Adipocyte (in vitro differentiated cells): ENCODE measurements at regions not wholly inside any gene's neighbourhood (a gene's known extent, or its start where the extent isn't known, plus 50 kb on each side); places are given as distances from the start of the nearest gene placed in this dataset.

Experiments used
- DNase-seq: peaks from one replicate; pipeline ENCODE4 v3.0.0-alpha.2; 2015; ENCODE audit warnings: low read depth
- H3K27me3 ChIP-seq: replicated peaks from 2 replicates; pipeline ENCODE4 v1.7.0; 2013; ENCODE audit warnings: mild to moderate bottlenecking, low read length, moderate library complexity; ENCODE audit not compliant: control insufficient read depth, insufficient read depth
- H3K36me3 ChIP-seq: 2 replicates; pipeline ENCODE4 v1.7.0; 2013; ENCODE audit warnings: low read length, mild to moderate bottlenecking, moderate library complexity; ENCODE audit not compliant: control insufficient read depth, insufficient read depth, severe bottlenecking
- H3K4me1 ChIP-seq: 2 replicates; pipeline ENCODE4 v1.7.0; 2013; ENCODE audit warnings: mild to moderate bottlenecking, low read length, moderate library complexity; ENCODE audit not compliant: control insufficient read depth, insufficient read depth
- H3K4me3 ChIP-seq: 2 replicates; pipeline ENCODE4 v1.7.0; 2013; ENCODE audit warnings: mild to moderate bottlenecking, low read length, moderate library complexity
- H3K9ac ChIP-seq: 2 replicates; pipeline ENCODE4 v1.7.0; 2013; ENCODE audit warnings: mild to moderate bottlenecking, low read length, moderate library complexity
- H3K9me3 ChIP-seq: 2 replicates; pipeline ENCODE4 v1.7.0; 2013; ENCODE audit warnings: mild to moderate bottlenecking, low read length, moderate library complexity; ENCODE audit not compliant: control insufficient read depth

DNA sequence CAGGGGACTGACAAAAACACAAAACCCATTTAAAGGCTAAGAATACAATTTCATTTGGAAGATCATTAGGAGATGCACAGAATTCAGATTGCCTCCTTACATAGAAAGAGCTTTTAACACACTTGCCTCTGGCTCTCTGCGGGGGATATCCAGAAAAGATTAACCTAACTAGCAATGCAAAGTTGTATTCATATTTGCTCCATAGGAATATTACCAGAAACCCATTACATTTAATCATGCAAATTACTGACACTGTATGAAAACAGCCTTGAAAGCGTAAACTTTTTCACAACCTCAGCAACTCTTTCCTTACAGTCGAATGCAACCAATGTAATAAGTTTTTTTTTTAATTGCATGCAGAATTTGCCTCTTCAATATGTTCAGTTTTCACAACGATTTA is 1087.3 kb upstream of the PRKX start:
- no peaks in the 10 kb centered on the region for H3K4me1 ChIP-seq
- no peak overlapping the region for H3K9ac ChIP-seq
- H3K9me3 ChIP-seq, result no peaks in the 10 kb centered on the region
- no peaks in the 10 kb centered on the region for H3K27me3 ChIP-seq
- no peak overlapping the region for H3K4me3 ChIP-seq
- no peak for DNase-seq
- H3K36me3 ChIP-seq, result no peaks in the 10 kb centered on the region

DNA sequence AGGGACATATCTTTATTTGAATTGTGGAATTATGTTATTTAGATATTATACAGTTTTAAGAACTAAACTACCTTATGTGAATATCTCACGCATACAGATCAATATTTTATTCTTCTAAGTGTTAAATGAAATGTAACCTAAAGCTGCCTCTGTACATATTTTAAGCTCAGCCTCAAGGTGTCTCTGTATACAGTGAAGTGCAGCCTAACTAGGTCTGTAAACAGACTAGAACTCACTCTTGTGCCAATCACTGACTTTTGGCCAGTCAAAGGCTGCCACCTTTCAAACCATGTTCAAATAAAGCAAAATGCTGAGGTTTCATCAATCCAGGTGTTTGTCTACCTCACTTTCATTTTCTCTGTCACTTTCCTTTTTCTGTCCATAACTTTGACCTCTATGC is 1074.5 kb upstream of the PRKX start:
- no peak overlapping the region for H3K4me3 ChIP-seq
- no peaks in the 10 kb centered on the region for H3K36me3 ChIP-seq
- no peaks in the 10 kb centered on the region for H3K9me3 ChIP-seq
- no peaks in the 10 kb centered on the region for H3K4me1 ChIP-seq
- H3K27me3 ChIP-seq, result no peaks in the 10 kb centered on the region
- DNase-seq, result no peak
- no peak overlapping the region for H3K9ac ChIP-seq

DNA sequence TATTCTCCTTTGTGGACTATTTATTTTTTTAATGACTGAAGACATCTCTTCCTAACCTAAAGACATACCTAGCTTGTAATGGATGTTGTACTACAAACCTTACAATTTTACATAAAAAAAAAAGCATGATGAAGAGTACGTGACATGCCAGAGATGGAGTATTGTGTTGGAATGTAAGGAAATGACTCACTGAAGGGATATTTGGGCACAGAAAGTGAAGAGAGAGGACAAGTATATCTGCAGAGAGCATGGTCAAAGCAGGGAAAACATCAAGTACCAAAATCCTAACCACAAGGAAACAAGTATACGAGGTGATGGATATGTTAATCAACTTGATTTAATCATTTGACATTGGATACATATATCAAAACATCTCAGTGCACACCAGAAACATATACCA is 1051.4 kb upstream of the PRKX start:
- H3K9me3 ChIP-seq, result no peaks in the 10 kb centered on the region
- H3K27me3 ChIP-seq, result no peaks in the 10 kb centered on the region
- no peak for DNase-seq
- H3K4me1 ChIP-seq, result no peaks in the 10 kb centered on the region
- no peak overlapping the region for H3K4me3 ChIP-seq
- no peaks in the 10 kb centered on the region for H3K36me3 ChIP-seq
- H3K9ac ChIP-seq, result no peak overlapping the region

DNA sequence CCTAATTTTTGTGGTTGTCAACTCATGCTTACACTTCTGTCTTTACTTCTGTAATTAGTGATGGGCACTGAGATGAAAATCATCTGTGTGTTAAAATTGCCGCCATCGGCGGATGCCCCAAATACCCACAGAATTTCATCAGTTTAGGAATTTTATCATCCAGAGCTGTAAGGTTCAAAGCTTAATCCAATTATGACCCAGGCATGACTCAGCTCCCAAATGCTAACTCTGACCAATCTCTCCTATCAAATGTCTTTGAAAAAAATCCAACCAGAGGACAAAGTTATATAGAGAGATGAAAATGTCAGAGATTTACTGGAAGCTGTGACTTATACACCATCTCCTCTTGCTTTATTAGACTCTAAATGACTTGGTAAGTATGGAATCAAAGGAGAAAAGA is 1048.7 kb upstream of the PRKX start:
- Histone ChIP-seq H3K9me3 (no peaks in the 10 kb centered on the region), H3K27me3 (no peaks in the 10 kb centered on the region), H3K4me3 (no peak overlapping the region), H3K36me3 (no peaks in the 10 kb centered on the region), H3K4me1 (no peaks in the 10 kb centered on the region), H3K9ac (no peak overlapping the region)
- no peak for DNase-seq

DNA sequence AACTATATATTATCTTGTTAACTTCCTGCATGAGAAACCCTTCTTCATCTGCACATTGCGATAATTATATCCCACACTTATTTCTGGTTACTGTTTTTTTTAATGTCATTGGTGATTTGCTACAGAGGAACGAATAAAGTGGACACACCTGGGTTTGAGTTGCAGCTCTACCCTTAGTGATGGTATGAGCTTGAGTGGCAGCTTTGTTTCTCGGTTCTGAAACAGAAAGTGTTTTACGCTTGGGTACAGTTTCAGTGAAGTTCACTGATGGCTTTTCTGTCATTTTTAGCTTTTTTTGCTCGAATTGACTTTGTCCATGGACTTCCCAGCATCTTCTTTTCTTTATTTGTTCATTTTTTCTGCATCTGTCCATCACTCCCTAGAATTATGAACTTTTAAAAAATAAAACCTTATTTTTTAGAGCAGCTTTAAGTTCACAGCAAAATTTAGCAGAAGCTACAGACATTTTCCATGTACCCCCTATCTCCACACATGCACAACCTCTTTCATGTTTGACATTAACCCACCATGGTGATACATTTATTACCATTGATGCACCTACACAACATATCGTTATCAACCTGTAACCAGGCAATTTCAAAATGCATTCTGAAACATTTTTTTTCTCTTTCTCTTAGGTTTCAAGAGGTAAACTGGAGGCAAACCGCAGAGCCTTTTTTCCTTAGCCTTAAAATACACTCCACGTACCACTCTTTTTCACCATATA is 1041.6 kb upstream of the PRKX start:
- H3K36me3 ChIP-seq, result no peaks in the 10 kb centered on the region
- no peak overlapping the region for H3K9ac ChIP-seq
- H3K4me1 ChIP-seq, result no peaks in the 10 kb centered on the region
- H3K4me3 ChIP-seq, result no peak overlapping the region
- no peaks in the 10 kb centered on the region for H3K9me3 ChIP-seq
- no peak for DNase-seq
- no peaks in the 10 kb centered on the region for H3K27me3 ChIP-seq

DNA sequence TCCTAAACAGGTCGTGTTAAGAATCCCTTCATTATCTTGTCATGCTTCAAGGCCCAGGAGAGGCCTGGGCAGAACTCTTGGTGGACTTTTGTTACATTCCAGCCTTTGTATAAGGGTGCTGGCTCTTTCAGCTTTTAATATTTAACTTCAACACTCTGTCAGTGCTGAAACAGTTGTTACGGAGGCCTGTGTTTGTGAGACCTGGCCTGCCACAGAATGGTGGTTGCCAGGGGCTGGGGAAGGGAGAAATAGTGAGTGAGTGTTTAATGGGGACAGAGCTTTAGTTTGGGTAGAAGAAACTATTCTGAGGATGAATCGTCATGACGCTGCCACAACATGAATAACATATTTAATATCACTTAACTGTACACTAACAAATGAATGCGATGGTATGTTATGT is 1027.6 kb upstream of the PRKX start:
- no peaks in the 10 kb centered on the region for H3K9me3 ChIP-seq
- no peaks in the 10 kb centered on the region for H3K4me1 ChIP-seq
- DNase-seq, result no peak
- H3K9ac ChIP-seq, result no peak overlapping the region
- no peaks in the 10 kb centered on the region for H3K36me3 ChIP-seq
- H3K4me3 ChIP-seq, result no peak overlapping the region
- H3K27me3 ChIP-seq, result no peaks in the 10 kb centered on the region

DNA sequence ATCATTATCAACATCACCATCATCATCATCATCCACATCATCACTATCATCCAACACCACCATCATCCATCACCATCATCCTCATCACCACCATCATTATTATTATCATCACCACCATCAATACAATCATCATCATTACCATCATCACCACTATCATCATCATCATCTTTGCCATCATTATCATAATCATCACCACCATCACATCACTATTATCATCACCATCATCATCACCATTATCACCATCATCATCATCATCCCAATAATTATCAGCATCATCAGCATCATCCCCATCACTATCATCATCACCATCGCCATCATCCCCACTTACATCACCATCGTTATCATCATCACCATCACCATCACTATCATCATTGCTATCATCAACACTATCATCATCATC is 1021.9 kb upstream of the PRKX start:
- Histone ChIP-seq H3K9ac (no peak overlapping the region), H3K36me3 (no peaks in the 10 kb centered on the region), H3K4me1 (no peaks in the 10 kb centered on the region), H3K27me3 (no peaks in the 10 kb centered on the region), H3K4me3 (no peak overlapping the region), H3K9me3 (no peaks in the 10 kb centered on the region)
- no peak for DNase-seq

DNA sequence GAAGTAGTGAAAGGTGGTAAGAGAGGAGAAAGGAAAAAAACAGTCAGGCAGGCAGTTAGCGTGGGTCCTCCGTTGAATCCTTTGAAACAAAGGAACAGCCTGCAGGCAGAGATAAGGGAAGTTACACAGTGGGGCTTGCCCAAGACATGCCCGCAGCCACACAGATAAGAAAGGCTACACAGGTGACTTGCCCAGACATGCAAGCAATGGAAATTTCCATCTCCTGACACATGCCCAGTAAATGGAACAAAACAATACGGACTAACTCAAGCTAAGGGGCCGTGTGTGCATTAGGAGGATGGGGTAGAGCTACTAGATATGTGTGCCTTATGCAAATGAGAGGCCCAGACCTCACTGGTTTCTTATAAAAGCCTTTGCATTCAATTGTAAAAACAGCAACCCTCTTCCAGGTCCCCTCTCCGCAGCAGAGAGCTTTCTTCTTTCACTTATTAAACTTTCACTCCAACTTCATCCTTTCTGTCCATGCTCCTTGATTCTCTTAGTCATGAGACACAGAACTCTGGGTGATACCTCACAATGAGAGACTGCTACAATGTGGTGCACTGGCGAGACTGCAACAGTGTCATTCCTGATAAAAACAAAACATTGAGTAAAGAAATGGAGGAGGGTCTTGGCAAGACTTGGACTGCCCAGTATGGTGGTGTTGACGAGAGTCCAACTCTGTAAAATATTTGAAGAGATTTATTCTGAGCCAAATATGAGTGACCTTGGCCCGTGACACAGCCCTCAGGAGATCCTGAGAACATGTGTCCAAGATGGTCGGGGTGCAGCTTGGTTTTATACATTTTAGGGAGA is 997.4 kb upstream of the PRKX start:
- H3K36me3 ChIP-seq, result no peaks in the 10 kb centered on the region
- DNase-seq, result no peak
- H3K27me3 ChIP-seq, result no peaks in the 10 kb centered on the region
- H3K4me1 ChIP-seq, result no peaks in the 10 kb centered on the region
- no peak overlapping the region for H3K9ac ChIP-seq
- no peaks in the 10 kb centered on the region for H3K9me3 ChIP-seq
- H3K4me3 ChIP-seq, result no peak overlapping the region

DNA sequence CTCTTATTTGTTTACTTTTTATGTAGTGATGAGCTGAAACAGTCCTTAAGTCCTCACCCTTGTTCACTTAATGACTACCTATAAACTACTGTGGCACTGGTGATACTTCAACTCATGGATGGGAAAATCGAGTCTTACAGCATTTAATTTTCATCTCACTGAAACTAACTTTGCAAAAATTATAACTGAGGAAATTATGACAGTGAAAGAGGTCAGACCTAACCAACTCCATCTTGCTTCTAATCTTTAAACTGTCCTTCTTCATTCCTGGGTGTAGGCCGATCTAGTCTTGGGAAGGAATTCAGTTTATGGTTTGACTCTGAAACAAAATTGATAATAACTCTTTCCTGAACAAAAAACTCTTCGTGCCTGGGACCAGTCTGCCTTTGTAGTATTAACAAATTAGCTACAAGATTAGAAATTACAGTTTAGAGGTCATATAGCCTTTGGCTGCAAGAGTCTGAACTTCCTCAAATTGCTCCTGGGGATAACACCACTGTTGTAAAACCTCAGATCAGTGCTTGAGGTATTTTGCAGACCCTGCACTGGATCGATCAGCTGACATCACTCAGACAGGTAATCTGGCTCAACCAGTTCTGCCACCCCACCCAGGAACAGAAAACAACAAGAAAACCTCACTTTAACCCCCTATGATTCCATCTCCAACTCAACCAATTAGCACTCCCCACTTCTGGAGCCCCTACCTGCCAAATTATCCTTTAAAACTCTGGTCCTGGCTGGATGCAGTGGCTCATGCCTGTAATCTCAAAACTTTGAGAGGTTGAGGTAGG is 995.7 kb upstream of the PRKX start:
- DNase-seq, result no peak
- Histone ChIP-seq H3K4me3 (no peak overlapping the region), H3K4me1 (no peaks in the 10 kb centered on the region), H3K36me3 (no peaks in the 10 kb centered on the region), H3K9me3 (no peaks in the 10 kb centered on the region), H3K27me3 (no peaks in the 10 kb centered on the region), H3K9ac (no peak overlapping the region)

DNA sequence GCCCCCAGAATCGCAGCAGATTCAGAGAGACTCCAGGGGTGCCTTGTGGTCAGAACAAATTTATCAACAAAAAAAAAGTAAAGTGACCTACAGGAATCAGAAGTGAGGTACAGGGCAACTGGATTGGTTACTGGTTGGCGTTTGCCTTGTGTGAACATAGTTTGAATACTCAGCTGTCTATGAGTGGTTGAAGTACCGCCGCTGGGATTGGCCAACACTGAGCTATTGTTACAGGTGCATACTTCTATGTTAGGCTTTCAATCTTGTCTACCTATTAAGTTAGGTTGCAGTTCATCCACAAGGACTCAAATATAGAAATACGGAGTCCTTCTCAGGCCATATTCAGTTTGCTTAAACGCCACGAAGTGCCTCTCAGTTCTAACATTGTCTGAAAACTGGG is 993.5 kb upstream of the PRKX start:
- H3K4me1 ChIP-seq, result no peaks in the 10 kb centered on the region
- H3K36me3 ChIP-seq, result no peaks in the 10 kb centered on the region
- no peaks in the 10 kb centered on the region for H3K9me3 ChIP-seq
- no peak overlapping the region for H3K4me3 ChIP-seq
- no peaks in the 10 kb centered on the region for H3K27me3 ChIP-seq
- no peak for DNase-seq
- H3K9ac ChIP-seq, result no peak overlapping the region

DNA sequence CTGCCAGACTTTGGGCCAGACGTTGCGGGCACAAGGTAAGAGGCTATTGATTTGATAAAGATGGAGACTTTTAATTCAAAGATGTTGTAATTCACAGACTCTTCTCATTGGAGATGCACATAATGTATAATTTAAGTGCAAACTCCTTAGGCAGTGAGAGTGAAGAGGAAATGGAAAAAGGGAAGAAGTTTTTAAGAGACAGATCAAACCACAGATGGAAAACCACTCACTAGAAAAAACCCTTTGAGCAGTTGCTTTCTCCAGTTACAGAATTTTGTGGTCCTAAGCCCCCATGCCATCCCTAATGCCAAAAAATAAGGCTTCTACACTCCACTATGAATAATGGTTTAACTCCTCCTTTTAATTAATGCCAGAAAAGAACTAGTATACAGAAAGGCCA is 977.1 kb upstream of the PRKX start:
- Histone ChIP-seq H3K4me3 (no peak overlapping the region), H3K9me3 (no peaks in the 10 kb centered on the region), H3K27me3 (no peaks in the 10 kb centered on the region), H3K9ac (no peak overlapping the region), H3K4me1 (no peaks in the 10 kb centered on the region), H3K36me3 (no peaks in the 10 kb centered on the region)
- DNase-seq, result no peak
